GM12873 (cell line): ENCODE measurements at regions not wholly inside any gene's neighbourhood (a gene's known extent, or its start where the extent isn't known, plus 50 kb on each side); places are given as distances from the start of the nearest gene placed in this dataset.

Experiments used
- CTCF ChIP-seq: IDR thresholded peaks from 2 replicates; pipeline ENCODE4 v1.5.1; 2012; ENCODE audit warnings: low read depth, mild to moderate bottlenecking, moderate library complexity, low read length, control low read depth; ENCODE audit not compliant: insufficient read depth; ENCODE audit errors: missing control alignments

- TF ChIP-seq CTCF = peak; percentile 43
These were observed 98.9 kb upstream of the PLEKHG7 start for GRCh38 chr12:92603741-92604432.

- no peak for TF ChIP-seq CTCF
These were observed 99.7 kb upstream of the PLEKHG7 start for GRCh38 chr12:92602930-92603623.

- TF ChIP-seq CTCF = no peak
These were observed 100.3 kb upstream of the PLEKHG7 start for GRCh38 chr12:92602476-92602875.

- no peak for TF ChIP-seq CTCF
These were observed 101.1 kb upstream of the PLEKHG7 start for GRCh38 chr12:92601680-92602079.

GRCh38 chr12:92601176-92601575, 101.6 kb upstream of the PLEKHG7 start:
- no peak for TF ChIP-seq CTCF

DNA sequence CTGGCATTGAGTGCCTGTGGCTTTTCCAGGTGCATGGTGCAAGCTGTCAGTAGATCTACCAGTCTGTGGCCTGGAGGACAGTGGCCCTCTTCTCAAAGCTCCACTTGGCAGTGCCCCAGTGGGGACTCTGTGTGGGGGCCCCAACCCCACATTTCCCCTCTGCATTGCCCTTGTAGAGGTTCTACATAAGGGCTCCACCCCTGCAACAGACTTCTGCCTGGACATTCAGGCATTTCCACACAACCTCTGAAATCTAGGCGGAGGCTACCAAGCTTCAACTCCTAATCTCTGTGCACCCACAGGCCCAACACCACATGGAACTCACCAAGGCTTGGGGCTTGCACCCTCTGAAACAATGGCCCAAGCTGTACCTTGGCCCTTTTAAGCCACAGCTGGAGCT, 102.7 kb upstream of the PLEKHG7 start:
- TF ChIP-seq CTCF = no peak

GRCh38 chr12:92597997-92598396, 104.8 kb upstream of the PLEKHG7 start:
- no peak for TF ChIP-seq CTCF
